ENCODE measurements at regions not wholly inside any gene's neighbourhood (a gene's known extent, or its start where the extent isn't known, plus 50 kb on each side); places are given as distances from the start of the nearest gene placed in this dataset.

- Mint-ChIP-seq H3K27ac (ENCODE audit: unreplicated experiment) (no peak overlapping the region), H3K36me3 (ENCODE audit: insufficient read depth, unreplicated experiment) (no peaks in the 10 kb centered on the region), H3K4me1 (ENCODE audit: low read depth, unreplicated experiment) (no peaks in the 10 kb centered on the region), H3K27me3 (ENCODE audit: insufficient read depth, unreplicated experiment) (no peaks in the 10 kb centered on the region), H3K4me3 (ENCODE audit: unreplicated experiment) (no peak overlapping the region), H3K9me3 (ENCODE audit: unreplicated experiment) (no peaks in the 10 kb centered on the region)
- intact Hi-C loops (cut with micrococcal nuclease; ENCODE audit: unreplicated experiment), result no loop called here
- BruUV-seq (replicated peaks), result no TSS peak
- POLR2A ChIA-PET, result no interaction called here
- no peaks in the 10 kb centered on the region for H3K9me3 ChIP-seq
- CTCF ChIA-PET, result no interaction called here
- no peaks in the 10 kb centered on the region for H3K4me1 ChIP-seq
- H3K27me3 ChIP-seq (replicated peaks; ENCODE audit: control insufficient read depth, insufficient read depth, low read length), result no peaks in the 10 kb centered on the region
- DNase-seq, result no peak
- TF ChIP-seq CTCF (IDR thresholded peaks at IDR 0.05; ENCODE audit: insufficient read depth in 1 of 2, low read depth in 1 of 2, low read length in 1 of 2, severe bottlenecking in 1 of 2, unreplicated experiment in 1 of 2), result no peak
- H3K4me3 ChIP-seq (ENCODE audit: low read depth, low read length), result no peak overlapping the region
- no peaks in the 10 kb centered on the region for H3K36me3 ChIP-seq (ENCODE audit: control insufficient read depth, insufficient read depth, low read length)
Measured at GRCh38 chr10:106107706-106108105, 1056.8 kb downstream of the SORCS1 start.

GRCh38 chr10:106106114-106106513 is 1058.4 kb downstream of the SORCS1 start:
- Mint-ChIP-seq H3K27me3 (ENCODE audit: insufficient read depth, unreplicated experiment) (no peaks in the 10 kb centered on the region), H3K4me3 (ENCODE audit: unreplicated experiment) (no peak overlapping the region), H3K27ac (ENCODE audit: unreplicated experiment) (no peak overlapping the region), H3K36me3 (ENCODE audit: insufficient read depth, unreplicated experiment) (no peaks in the 10 kb centered on the region), H3K9me3 (ENCODE audit: unreplicated experiment) (no peaks in the 10 kb centered on the region), H3K4me1 (ENCODE audit: low read depth, unreplicated experiment) (no peaks in the 10 kb centered on the region)
- no peaks in the 10 kb centered on the region for H3K9me3 ChIP-seq
- no peak overlapping the region for H3K4me3 ChIP-seq (ENCODE audit: low read depth, low read length)
- intact Hi-C loops (cut with micrococcal nuclease; ENCODE audit: unreplicated experiment), result no loop called here
- TF ChIP-seq CTCF (IDR thresholded peaks at IDR 0.05; ENCODE audit: insufficient read depth in 1 of 2, low read depth in 1 of 2, low read length in 1 of 2, severe bottlenecking in 1 of 2, unreplicated experiment in 1 of 2), result no peak
- ChIA-PET CTCF (no interaction called here), POLR2A (no interaction called here)
- H3K4me1 ChIP-seq, result no peaks in the 10 kb centered on the region
- H3K27me3 ChIP-seq (replicated peaks; ENCODE audit: control insufficient read depth, insufficient read depth, low read length), result no peaks in the 10 kb centered on the region
- DNase-seq, result no peak
- no TSS peak for BruUV-seq (replicated peaks)
- no peaks in the 10 kb centered on the region for H3K36me3 ChIP-seq (ENCODE audit: control insufficient read depth, insufficient read depth, low read length)

- intact Hi-C loops (cut with micrococcal nuclease; ENCODE audit: unreplicated experiment), result no loop called here
- BruUV-seq (replicated peaks), result no TSS peak
- ChIA-PET POLR2A (no interaction called here), CTCF (no interaction called here)
- H3K9me3 Mint-ChIP-seq (ENCODE audit: unreplicated experiment), result no peaks in the 10 kb centered on the region
- no peak overlapping the region for H3K27ac Mint-ChIP-seq (ENCODE audit: unreplicated experiment)
- H3K4me1 Mint-ChIP-seq (ENCODE audit: low read depth, unreplicated experiment), result no peaks in the 10 kb centered on the region
- no peaks in the 10 kb centered on the region for H3K4me1 ChIP-seq
- no peak for TF ChIP-seq CTCF (IDR thresholded peaks at IDR 0.05; ENCODE audit: insufficient read depth in 1 of 2, low read depth in 1 of 2, low read length in 1 of 2, severe bottlenecking in 1 of 2, unreplicated experiment in 1 of 2)
- H3K36me3 ChIP-seq (ENCODE audit: control insufficient read depth, insufficient read depth, low read length), result no peaks in the 10 kb centered on the region
- H3K4me3 ChIP-seq (ENCODE audit: low read depth, low read length), result no peak overlapping the region
- H3K27me3 Mint-ChIP-seq (ENCODE audit: insufficient read depth, unreplicated experiment), result no peaks in the 10 kb centered on the region
- no peak for DNase-seq
- H3K4me3 Mint-ChIP-seq (ENCODE audit: unreplicated experiment), result no peak overlapping the region
- no peaks in the 10 kb centered on the region for H3K36me3 Mint-ChIP-seq (ENCODE audit: insufficient read depth, unreplicated experiment)
- no peaks in the 10 kb centered on the region for H3K27me3 ChIP-seq (replicated peaks; ENCODE audit: control insufficient read depth, insufficient read depth, low read length)
- no peaks in the 10 kb centered on the region for H3K9me3 ChIP-seq
Measured at GRCh38 chr10:106089855-106090254, 1074.7 kb downstream of the SORCS1 start.

All from Caco-2 (cell line).